Stimulated activated naive CD8-positive, alpha-beta T cell treated with anti-CD3 and anti-CD28 coated beads, Interleukin-15, Interleukin-2, amounts not matched to agents 100 U/mL and 50 U/mL, for 24 hours (primary cell): ENCODE measurements at regions not wholly inside any gene's neighbourhood (a gene's known extent, or its start where the extent isn't known, plus 50 kb on each side); places are given as distances from the start of the nearest gene placed in this dataset.

ENCODE experiments used
- ATAC-seq: fragments of 150-1000 bp; cut with Tn5 transposase; one replicate; pipeline ENCODE4 v1.10.0; 2021
- DNase-seq: peaks from one replicate; pipeline ENCODE4 v3.0.0; 2021

DNA sequence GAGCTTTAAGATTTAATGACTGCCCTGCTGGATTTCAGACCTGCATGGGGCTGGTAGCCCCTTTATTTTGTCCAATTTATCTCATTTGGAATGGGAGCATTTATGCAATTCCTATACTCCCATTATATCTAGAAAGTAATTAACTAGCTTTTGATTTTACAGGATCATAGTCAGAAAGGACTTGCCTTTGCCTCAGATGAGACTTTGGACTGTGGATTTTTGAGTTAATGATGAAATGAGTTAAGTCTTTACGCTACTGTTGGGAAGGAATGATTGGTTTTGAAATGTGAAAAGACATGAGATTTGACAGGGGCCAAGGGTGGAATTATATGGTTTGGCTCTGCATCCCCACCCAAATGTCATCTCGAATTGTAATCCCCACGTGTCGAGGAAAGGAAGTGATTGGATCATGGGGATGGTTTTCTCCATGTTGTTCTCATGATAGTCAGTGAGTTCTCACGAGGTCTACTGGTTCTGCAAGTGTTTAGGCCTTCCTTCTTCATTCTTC lies 213.1 kb upstream of the DCN start:
- DNase-seq: no peak
- no peak for ATAC-seq

GRCh38 chr12:91394903-91395302 lies 212.3 kb upstream of the DCN start:
- DNase-seq (no peak), ATAC-seq (no peak)

GRCh38 chr12:91388573-91388972 lies 206.0 kb upstream of the DCN start:
- DNase-seq: no peak
- no peak for ATAC-seq

- DNase-seq (no peak), ATAC-seq (peak; percentile 36)
Observed at GRCh38 chr12:91387461-91388134, 205.0 kb upstream of the DCN start.

GRCh38 chr12:91384806-91385205 lies 202.2 kb upstream of the DCN start:
- ATAC-seq (no peak), DNase-seq (no peak)

- ATAC-seq: no peak
Observed at GRCh38 chr12:91384366-91384765, 201.7 kb upstream of the DCN start.

DNA sequence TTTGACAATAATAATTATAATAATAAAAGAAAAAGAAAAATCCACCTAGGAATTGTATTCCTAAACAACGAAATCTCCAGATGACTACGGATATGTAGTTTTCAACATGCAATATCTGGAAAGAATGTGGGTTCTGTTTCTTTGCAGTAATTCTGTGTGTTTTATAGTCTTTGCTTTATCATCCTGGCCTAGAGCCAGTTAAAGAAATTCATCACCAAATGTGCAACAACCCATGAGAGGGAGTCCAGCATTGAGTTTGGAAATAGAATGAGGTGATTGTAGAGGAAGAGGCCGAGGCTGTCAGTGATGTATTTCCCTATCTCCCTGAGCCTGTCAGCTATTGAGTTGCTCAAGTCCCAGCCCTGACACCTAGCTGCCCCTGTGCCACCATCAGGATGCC lies 200.5 kb upstream of the DCN start:
- ATAC-seq: no peak
- no peak for DNase-seq

More at GRCh38 chr12:91384366-91384765, 201.7 kb upstream of the DCN start:
- DNase-seq: no peak

- ATAC-seq (peak; percentile 69), DNase-seq (peak; percentile 88)
Observed at GRCh38 chr12:91382081-91382543, 199.5 kb upstream of the DCN start.

- ATAC-seq (no peak), DNase-seq (peak; percentile 8)
Observed at GRCh38 chr12:91381309-91381804, 198.7 kb upstream of the DCN start.

GRCh38 chr12:91380631-91381030 lies 198.0 kb upstream of the DCN start:
- no peak for ATAC-seq
- DNase-seq: no peak

DNA sequence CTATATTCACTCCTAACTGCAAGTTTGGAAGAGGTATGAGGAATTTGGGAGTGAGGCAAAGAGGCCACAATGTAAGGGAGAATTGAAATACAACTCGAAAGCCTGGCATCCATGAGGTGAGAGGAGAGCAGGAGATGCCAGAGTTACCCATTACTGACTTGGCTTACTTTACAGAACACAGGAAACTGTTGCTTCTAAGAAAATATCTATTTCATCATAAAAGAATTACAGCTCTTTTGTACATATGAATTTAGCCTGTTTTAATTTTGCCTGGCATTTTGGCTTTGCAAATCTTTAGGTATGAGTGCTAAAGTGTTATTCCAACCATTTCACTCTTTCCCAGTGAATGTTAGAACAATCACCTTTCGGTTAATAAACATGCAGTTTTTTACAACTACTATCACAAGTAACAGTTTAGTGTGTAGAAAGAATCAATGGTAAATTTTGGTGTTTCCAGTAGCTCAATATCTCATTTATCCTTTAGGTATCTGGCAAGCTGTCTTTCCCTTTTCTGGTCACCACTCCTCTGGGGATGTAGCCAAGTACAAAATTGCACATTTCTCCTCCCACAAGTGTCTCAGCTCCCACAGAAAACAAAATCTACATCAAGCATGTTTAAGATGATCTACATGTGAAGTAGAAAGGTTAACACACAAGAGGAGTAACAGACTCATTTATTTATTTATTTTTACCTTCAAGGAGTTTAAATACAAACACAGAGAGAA lies 196.6 kb upstream of the DCN start:
- ATAC-seq (no peak), DNase-seq (no peak)

DNA sequence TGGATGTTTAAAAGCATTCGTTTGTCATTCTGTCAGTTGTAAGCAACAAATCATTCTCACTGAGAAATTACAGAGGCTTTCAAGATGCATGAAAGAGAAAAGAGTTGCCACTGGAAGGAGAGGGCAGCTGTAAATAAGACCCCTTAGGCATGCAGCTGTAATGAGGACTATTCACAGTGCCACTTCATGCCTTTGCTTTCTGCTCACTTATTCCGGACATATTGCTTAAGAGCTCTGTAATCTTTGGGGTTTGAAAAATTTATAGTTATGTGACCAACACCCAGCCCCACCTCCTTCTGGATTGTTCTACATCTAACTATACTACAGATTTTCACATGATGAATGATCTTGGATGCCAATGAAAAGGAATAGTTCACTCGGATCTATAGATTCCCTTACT lies 194.8 kb upstream of the DCN start:
- ATAC-seq (no peak), DNase-seq (no peak)

DNA sequence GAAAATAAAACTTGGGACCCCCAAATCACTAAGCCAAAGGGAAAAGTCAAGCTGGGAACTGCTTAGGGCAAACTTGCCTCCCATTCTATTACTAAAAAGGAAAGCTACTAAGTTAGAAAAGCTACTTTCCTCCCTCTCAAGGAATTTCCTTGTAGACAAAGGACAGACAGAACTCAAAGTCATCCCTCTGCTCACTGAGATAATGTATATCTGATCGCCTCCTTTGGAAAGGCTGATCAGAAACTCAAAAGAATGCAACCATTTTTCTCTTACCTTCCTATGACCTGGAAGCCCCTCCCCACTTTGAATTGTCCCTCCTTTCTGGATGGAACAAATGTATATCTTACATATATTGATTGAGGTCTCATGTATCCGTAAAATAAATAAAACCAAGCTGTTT lies 190.5 kb upstream of the DCN start:
- no peak for ATAC-seq
- DNase-seq: no peak

DNA sequence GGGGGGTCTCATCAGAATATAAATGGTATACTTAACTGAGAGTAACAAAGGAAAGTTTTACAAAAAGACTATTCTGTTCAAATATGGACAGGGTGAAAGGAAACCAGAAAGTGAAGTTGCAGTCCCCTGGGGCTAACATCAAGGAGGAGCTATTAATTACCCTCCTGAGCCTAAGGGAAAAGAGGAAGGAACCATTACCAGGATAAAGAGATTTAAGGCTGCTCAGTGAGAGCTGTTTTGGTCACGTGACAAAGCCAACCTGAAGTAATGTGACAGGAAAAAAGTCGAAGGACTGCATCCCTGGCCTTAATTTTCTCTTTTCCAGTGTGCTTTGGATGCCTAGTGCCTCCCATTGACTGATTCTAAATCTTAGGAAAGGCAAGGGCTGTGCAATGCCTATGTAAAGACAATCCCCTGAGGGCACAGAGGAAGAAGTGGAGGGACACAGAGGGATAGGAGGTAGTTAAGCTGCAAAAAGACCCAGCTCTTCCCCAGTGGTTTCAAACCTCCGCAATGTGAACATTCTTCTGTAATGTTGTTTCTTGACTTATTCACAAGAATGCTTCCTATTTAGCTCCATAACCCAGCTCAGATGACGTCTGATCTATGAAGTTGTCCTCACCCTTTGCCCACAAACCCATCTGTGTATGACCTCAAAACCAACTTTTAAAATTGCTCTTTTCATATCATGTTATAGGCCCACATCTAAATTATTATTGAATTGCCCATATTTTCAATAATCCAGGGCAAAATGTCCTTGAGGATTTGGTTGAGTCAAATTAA lies 187.7 kb upstream of the DCN start:
- ATAC-seq (no peak), DNase-seq (no peak)

DNA sequence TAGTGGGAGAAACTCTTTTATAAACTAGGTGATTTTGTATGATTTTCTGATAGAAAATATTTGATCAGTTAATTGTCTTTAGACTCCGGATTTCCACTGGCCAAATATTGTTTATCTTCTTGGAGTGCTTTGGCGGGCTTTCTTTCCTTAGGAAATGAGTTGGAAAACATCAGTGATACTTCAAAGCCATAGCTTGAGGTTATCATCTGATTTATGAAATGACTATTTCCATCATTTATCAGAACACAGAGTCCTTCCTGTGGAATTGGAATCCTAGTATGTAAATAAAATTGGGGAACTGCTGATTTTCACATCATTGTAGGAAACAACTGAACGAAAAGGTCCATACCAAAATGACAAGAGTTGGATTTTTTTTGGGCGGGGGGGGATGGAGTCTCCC lies 186.0 kb upstream of the DCN start:
- DNase-seq: no peak
- ATAC-seq: no peak

GRCh38 chr12:91367234-91367849 lies 184.7 kb upstream of the DCN start:
- ATAC-seq: no peak
- no peak for DNase-seq

DNA sequence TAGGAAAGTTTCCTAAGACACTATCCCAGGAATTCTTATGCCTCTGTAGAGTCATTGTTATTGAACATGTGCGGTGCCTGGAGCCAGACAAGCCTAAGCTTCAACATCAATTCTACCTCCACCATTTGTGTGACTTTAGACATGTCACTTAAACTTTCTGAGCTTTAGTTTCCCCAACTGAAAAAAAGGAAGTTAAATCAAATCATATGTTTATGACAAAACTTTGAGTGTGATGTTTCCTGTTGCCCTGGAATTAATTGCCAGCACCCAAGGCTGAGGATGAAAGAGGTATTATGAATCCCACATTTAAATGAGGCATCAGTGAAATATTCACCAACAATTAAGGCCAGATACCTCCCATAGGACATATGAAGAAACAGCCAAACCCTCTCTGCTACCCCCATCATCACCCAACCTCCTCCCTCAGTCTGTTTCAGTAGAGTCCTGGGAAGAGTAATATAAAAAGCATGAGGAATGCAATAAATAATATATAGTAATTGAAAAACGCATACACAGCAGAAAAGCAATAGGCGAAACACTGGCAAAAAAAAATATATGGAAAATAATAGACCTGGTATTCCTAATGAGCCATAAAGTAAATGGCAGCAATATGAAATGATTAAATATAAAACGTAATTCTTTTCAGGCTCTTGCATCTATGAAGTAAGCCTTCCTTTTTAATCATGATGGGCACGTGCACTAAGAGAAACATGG lies 182.0 kb upstream of the DCN start:
- ATAC-seq (no peak), DNase-seq (no peak)

DNA sequence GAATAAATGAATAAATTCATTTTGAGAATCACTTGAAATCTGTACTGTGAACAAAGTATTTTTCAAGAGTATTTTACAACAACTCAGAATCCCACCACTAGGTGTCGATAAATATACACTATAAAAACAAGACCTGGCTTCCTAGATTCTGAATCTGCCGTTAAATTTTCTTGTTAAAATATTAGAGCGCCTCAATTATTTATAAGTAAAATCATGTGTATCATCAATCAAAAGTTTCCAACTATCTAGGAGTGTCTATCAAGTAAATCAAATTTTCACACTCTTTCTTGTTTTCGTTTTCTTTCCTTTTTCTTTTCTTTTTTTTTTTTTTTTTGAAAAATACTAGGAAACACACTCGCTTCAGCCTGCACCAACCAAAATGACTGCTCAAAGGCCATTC lies 179.2 kb upstream of the DCN start:
- DNase-seq: no peak
- ATAC-seq: no peak

DNA sequence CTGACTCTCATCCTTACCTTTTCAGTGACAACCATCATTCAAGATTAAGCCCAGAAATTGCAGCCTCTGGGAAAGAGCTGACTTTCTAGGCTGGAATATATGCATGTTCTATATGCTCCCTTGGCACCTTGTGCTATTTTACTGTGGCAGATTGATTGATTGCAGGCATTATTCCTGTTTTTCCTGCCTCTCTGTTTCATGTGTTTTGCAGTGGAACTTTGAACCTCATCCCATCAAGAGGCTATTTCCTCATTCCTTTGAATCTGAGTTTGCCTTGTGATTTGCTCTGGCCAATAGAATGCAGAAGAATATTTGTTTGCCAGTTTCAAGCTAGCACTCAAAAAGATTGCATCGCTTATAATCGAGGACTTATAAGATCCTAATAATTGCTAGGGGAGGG lies 174.8 kb upstream of the DCN start:
- no peak for ATAC-seq
- DNase-seq: no peak

DNA sequence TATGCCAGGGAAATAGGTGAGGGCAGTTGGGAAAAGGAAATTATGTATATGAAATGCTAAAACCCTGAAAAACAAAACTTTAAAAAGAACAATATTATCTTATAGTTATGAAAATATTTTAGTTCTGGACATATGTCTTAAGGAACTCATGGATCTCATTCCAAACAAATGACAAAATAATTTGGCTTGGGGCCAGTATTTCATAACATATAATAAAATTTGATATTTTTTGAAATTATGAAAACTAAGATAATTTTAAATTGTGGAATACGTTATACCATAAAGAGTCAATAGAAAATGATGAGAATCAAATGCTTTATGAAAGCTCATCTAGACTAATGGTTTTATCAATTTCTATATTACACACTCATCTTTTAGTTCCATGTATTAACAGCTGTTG lies 173.8 kb upstream of the DCN start:
- ATAC-seq (no peak), DNase-seq (no peak)

DNA sequence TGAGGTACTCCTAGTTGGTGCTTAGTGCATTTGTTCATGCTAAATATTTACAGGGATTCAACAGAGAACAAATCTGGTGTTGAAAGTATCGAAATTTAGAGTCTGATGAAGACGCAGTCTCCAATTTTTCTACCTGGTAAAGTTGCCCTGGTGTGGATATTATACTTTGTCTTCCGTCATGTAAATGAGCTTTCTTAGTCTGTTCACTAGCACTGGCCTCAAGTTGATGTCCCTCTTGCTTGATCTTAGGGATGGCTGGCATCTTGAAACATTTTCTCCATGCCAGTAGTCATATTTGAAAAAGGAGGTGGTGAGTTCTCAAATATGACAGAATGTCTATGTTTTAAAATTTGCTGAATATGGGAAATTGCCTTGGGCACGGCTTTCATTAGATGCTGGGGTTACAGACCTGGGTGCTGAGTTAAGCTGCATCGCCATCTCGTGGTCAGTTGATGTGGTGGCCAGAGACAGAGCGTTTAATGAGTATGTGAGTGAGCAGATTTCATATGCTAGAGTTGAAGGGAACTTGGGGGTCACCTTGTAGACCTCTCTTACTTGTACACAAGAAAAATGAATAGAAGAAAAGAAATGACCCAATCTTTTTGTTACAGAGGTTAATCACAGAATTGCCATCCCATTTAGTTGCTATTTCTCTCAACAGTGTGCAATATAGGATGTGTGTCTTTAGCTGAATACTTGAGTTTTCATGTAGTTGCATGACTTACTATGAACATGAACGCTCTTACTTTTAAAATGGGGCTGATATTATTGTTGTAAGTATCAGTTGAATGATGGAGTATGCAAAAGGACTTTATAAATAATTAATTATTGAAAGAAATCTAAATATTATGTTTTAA lies 172.8 kb upstream of the DCN start:
- peak; percentile 86 for ATAC-seq
- DNase-seq: peak; percentile 43
